PC-9 (cell line): ENCODE measurements at regions not wholly inside any gene's neighbourhood (a gene's known extent, or its start where the extent isn't known, plus 50 kb on each side); places are given as distances from the start of the nearest gene placed in this dataset.

Source experiments
- EZH2 ChIP-seq: fragments of 200-600 bp; sonication (generic); IDR thresholded peaks from 2 replicates; pipeline ENCODE4 v1.8.0; 2017; ENCODE audit warnings: antibody characterized with exemption, low read depth
- TF ChIP-seq, protein P1 (sequence below): fragments of 200-600 bp; sonication (generic); conservative IDR thresholded peaks from 2 replicates; pipeline ENCODE4 v1.6.1; 2017; ENCODE audit warnings: mixed run types, antibody characterized with exemption, mild to moderate bottlenecking, moderate library complexity

DNA sequence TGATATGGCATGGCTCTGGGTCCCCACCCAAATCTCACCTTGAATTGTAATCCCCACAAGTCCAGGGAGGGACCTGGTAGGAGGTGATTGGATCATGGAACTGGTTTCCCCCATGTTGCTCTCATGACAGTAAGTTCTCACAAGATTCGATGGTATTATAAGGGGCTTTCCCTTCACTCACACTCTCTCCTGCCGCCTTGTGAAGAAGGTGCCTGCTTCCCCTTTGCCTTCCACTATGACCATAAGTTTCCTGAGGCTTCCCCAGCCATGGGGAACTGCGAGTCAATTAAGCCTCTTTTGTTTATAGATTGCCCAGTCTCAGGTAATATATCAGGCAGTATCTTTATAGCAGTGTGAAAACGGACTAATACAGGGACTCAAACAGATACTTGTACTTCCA lies 50.4 kb upstream of the ZNF532 start:
- TF ChIP-seq, protein P1, sequence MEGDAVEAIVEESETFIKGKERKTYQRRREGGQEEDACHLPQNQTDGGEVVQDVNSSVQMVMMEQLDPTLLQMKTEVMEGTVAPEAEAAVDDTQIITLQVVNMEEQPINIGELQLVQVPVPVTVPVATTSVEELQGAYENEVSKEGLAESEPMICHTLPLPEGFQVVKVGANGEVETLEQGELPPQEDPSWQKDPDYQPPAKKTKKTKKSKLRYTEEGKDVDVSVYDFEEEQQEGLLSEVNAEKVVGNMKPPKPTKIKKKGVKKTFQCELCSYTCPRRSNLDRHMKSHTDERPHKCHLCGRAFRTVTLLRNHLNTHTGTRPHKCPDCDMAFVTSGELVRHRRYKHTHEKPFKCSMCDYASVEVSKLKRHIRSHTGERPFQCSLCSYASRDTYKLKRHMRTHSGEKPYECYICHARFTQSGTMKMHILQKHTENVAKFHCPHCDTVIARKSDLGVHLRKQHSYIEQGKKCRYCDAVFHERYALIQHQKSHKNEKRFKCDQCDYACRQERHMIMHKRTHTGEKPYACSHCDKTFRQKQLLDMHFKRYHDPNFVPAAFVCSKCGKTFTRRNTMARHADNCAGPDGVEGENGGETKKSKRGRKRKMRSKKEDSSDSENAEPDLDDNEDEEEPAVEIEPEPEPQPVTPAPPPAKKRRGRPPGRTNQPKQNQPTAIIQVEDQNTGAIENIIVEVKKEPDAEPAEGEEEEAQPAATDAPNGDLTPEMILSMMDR: no peak
- TF ChIP-seq EZH2: no peak
